Testis (tissue), 2 donors: ENCODE measurements at regions not wholly inside any gene's neighbourhood (a gene's known extent, or its start where the extent isn't known, plus 50 kb on each side); places are given as distances from the start of the nearest gene placed in this dataset.

Source experiments
- POLR2A ChIP-seq: fragments of 450-650 bp; IDR thresholded peaks from one replicate; pipeline ENCODE4 v1.6.1; 2017; ENCODE audit warnings: antibody characterized with exemption, mild to moderate bottlenecking, moderate library complexity
- TF ChIP-seq, protein P1 (sequence below), 3 experiments: fragments of 450-650 bp in 2 of 3; fragments of 200-600 bp in 1 of 3; sonication (generic) in 1 of 3; IDR thresholded peaks; one replicate each; pipeline ENCODE4 v1.5.1; 2016 to 2019; ENCODE audit warnings: antibody characterized with exemption in 3 of 3, mild to moderate bottlenecking in 2 of 3, moderate library complexity in 1 of 3

DNA sequence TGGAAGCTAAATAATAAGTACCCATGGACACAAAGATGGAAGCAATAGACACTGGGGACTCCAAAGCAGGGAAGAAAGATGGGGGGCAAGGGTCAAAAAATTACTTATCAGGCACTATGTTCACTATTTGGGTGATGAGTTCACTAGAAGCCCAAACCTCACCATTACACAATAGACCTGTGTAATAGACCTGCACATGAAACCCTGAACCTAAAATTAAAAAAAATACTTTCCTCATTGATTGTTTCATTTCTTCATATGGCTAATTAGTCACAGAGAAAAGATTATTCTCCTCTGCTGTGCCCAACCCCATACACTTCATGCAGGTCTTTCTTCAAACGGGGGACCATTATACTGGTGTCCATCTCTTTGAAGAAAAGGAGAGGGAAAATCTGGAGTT is 213.0 kb upstream of the DTNBP1 start:
- TF ChIP-seq, protein P1, sequence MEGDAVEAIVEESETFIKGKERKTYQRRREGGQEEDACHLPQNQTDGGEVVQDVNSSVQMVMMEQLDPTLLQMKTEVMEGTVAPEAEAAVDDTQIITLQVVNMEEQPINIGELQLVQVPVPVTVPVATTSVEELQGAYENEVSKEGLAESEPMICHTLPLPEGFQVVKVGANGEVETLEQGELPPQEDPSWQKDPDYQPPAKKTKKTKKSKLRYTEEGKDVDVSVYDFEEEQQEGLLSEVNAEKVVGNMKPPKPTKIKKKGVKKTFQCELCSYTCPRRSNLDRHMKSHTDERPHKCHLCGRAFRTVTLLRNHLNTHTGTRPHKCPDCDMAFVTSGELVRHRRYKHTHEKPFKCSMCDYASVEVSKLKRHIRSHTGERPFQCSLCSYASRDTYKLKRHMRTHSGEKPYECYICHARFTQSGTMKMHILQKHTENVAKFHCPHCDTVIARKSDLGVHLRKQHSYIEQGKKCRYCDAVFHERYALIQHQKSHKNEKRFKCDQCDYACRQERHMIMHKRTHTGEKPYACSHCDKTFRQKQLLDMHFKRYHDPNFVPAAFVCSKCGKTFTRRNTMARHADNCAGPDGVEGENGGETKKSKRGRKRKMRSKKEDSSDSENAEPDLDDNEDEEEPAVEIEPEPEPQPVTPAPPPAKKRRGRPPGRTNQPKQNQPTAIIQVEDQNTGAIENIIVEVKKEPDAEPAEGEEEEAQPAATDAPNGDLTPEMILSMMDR (IDR thresholded peaks at IDR 0.05), result no peak
- TF ChIP-seq POLR2A, result no peak
